PFSK-1 (cell line): ENCODE measurements at regions not wholly inside any gene's neighbourhood (a gene's known extent, or its start where the extent isn't known, plus 50 kb on each side); places are given as distances from the start of the nearest gene placed in this dataset.

Experiments used
- FOXP2 ChIP-seq: optimal IDR thresholded peaks from 2 replicates; pipeline ENCODE3; 2011; ENCODE audit warnings: borderline replicate concordance, control low read depth, inconsistent platforms; ENCODE audit not compliant: insufficient read depth; ENCODE audit errors: extremely low read length, extremely low read depth
- POLR2AphosphoS5 ChIP-seq: IDR thresholded peaks from 2 replicates; pipeline ENCODE4 v1.6.1; 2012; ENCODE audit warnings: low read depth, mild to moderate bottlenecking, control low read depth, low read length, moderate library complexity
- SIN3A ChIP-seq: IDR thresholded peaks from 2 replicates; pipeline ENCODE4 v1.6.1; 2012; ENCODE audit warnings: mild to moderate bottlenecking, low read length, moderate library complexity, borderline replicate concordance; ENCODE audit not compliant: insufficient read depth
- TAF1 ChIP-seq: IDR thresholded peaks from 2 replicates; pipeline ENCODE4 v1.6.1; 2012; ENCODE audit warnings: low read length, control low read depth, borderline replicate concordance; ENCODE audit not compliant: insufficient read depth
- TF ChIP-seq, protein P1 (sequence below), 2 experiments: IDR thresholded peaks; 2 replicates each; pipeline versions ENCODE4 v1.6.1 to v1.8.0; 2011 to 2012; ENCODE audit warnings: low read depth in 2 of 2, low read length in 2 of 2, control low read depth in 1 of 2, inconsistent platforms in 1 of 2, mild to moderate bottlenecking in 1 of 2, moderate library complexity in 1 of 2; ENCODE audit not compliant: insufficient read depth in 1 of 2

DNA sequence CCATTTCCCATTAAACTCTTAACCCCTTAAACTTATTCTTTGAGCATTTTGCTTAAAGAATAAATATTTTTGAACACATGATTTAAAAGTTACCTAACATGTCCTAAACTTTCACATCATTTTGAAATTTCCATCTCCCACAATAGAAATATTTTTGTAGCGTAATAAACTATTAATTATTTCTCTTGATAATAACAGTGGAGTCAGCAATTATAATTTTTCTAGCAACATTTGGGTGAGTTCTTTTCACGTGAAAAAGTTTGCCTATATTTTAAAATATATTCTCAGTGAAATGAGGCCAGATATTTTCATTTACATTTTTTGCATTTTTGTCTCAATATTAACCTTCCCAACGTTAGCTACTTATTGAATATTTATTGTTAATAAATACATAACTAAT lies 320.4 kb upstream of the CRIM1 start:
- no peak for TF ChIP-seq POLR2AphosphoS5
- TF ChIP-seq, protein P1, sequence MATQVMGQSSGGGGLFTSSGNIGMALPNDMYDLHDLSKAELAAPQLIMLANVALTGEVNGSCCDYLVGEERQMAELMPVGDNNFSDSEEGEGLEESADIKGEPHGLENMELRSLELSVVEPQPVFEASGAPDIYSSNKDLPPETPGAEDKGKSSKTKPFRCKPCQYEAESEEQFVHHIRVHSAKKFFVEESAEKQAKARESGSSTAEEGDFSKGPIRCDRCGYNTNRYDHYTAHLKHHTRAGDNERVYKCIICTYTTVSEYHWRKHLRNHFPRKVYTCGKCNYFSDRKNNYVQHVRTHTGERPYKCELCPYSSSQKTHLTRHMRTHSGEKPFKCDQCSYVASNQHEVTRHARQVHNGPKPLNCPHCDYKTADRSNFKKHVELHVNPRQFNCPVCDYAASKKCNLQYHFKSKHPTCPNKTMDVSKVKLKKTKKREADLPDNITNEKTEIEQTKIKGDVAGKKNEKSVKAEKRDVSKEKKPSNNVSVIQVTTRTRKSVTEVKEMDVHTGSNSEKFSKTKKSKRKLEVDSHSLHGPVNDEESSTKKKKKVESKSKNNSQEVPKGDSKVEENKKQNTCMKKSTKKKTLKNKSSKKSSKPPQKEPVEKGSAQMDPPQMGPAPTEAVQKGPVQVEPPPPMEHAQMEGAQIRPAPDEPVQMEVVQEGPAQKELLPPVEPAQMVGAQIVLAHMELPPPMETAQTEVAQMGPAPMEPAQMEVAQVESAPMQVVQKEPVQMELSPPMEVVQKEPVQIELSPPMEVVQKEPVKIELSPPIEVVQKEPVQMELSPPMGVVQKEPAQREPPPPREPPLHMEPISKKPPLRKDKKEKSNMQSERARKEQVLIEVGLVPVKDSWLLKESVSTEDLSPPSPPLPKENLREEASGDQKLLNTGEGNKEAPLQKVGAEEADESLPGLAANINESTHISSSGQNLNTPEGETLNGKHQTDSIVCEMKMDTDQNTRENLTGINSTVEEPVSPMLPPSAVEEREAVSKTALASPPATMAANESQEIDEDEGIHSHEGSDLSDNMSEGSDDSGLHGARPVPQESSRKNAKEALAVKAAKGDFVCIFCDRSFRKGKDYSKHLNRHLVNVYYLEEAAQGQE (IDR thresholded peaks at IDR 0.05; ENCODE audit: insufficient read depth in 1 of 2, low read depth in 2 of 2, low read length in 2 of 2): no peak
- TF ChIP-seq TAF1: no peak
- no peak for TF ChIP-seq SIN3A
- no peak for TF ChIP-seq FOXP2
